Inflammatory macrophage (primary cell): ENCODE measurements at regions not wholly inside any gene's neighbourhood (a gene's known extent, or its start where the extent isn't known, plus 50 kb on each side); places are given as distances from the start of the nearest gene placed in this dataset.

ENCODE experiments used
- DNase-seq, 2 donors: peaks; one replicate each; pipeline ENCODE4 v3.0.0-alpha.2; 2020 to 2022

- DNase-seq: no peak
Observed at GRCh38 chr2:59713577-59713976, 839.9 kb downstream of the BCL11A start.

DNA sequence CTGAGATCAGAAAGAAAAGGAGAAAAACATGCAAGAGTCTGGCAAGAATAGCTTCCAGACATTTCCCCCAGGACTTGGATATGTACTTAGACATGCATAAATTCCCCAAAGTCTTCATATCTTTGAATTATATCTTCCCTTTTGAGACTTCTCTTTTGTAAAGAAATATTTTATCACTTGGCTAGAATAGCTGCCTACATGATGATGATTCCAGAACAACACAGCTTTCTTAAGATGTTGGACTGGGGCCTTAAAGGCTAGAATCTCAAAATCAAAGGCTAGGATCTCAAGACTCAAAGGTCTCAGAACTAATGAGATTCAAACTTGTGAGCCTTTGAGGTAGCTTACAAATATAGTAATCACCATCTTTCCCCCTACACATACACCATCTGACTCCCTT lies 842.3 kb downstream of the BCL11A start:
- no peak for DNase-seq

DNA sequence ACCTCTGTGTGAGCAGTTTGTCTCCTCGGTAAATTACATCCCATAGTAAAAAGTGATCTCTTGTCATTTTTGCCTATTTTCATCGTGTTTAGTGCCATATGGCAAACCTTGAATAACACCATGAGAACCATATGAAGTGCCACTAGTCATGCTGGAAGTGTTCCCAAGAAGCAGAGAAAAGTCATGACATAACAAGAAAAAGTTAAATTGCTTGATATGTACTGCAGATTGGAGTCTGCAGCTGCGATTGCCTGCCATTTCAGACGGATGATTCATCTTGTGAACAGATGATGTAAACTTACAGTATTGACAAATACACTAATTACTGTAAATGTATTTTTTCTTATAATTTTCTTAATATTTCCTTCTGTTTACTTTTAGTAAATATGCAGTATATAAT lies 846.7 kb downstream of the BCL11A start:
- no peak for DNase-seq

- DNase-seq: no peak
Observed at GRCh38 chr2:59703796-59704195, 849.7 kb downstream of the BCL11A start.

DNA sequence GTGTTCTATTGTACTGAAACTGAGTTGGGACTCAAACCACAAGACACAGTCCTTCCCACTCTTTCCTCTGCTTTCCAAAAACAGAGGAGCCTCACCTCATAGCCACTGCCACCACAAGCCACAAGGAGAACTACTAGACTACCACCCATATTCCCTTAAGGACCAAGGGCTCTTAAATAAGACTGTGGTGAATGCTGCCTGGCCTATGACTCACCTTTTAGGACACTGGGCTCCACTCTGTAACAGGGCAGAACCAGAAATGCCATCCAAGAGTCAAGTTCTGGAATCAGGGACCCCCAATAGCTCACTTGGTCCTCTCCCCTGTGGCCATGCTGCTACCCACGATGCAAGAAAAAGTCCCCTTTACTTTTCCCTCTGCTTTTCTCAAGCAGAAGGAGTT lies 851.4 kb downstream of the BCL11A start:
- DNase-seq: peak in 1 of 2 donors; percentile 6

DNA sequence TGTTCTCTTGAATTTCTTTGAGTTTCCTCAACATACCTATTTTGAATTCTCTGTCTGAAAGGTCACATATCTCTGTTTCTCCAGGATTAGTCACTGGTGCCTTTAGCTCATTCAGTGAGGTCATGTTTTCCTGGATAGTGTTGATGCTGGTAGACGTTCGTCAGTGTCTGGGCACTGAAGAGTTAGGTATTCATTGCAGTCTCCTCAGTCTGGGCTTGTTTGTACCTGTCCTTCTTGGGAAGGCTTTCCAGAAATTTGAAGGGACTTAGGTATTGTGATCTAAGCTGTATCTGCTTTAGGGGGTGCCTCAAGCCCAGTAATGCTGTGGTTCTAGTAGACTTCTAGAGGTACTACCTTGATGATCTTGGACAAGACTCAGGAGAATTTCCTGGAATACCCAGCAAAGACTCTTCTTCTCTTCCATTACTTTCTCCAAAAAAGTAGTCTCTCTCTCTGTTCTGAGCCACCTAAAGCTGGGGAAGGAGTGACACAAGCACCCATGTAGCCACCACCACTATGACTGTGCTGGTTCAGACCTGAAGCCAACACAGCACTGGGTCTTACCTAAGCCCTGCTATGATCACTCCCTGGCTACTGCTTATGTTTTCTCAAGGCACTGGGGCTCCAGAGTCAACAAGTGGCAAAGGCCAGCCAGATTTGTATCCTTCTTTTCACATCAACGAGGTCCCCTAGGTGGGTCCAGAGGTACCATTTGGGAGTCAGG lies 852.0 kb downstream of the BCL11A start:
- no peak for DNase-seq

- DNase-seq: no peak
Observed at GRCh38 chr2:59694176-59694575, 859.3 kb downstream of the BCL11A start.

- no peak for DNase-seq
Observed at GRCh38 chr2:59693231-59693959, 860.1 kb downstream of the BCL11A start.

DNA sequence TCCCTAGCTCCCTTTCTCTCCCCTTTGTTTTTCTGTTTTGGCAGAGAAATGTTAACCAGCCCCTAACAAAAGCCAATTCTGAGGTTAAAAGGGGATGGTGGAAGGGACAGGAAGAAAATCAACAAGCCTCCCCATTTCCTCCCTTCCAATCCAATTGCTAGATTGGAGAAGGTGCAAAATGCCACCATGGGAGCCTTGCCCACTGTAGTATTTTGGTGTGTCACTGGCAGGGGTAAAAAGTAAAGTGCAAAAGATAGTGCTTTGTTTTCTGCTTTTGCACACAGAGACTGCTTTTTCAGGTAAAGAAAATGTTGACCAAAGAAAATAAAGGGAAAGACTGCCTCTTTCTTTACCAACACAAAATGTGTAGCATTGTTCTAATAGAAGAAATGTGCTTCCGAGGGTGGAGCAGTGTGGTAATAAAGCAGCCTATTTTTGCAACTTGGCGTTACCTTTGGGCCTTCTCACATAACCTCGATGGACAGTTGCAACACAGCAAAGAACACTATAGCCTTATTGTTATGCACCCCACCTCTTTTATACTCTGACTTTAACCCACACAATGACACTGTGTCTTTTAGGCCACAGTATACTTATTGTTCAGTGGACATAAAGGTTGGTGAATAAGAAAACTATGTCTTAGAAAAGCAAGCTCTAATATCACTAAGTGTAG lies 861.8 kb downstream of the BCL11A start:
- DNase-seq: no peak

DNA sequence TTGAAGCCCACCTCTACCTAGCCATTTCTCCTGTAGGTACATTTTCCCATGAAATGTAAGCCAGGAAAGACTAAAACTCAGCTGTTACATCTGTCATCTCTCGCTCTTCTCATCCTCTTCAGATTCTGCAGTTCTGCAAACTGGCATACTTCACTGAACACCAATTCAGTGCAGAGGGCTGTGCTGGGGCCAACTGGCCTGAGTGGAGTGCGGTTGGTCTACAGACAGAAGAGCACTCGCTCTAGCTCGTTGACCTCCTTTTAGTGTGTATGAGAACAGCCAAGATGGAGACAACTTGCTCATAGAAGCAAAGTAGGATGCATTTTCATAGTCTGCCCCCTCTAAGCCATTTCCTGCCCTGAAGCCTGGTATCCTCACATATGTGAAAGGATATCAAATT lies 862.6 kb downstream of the BCL11A start:
- DNase-seq: no peak

DNA sequence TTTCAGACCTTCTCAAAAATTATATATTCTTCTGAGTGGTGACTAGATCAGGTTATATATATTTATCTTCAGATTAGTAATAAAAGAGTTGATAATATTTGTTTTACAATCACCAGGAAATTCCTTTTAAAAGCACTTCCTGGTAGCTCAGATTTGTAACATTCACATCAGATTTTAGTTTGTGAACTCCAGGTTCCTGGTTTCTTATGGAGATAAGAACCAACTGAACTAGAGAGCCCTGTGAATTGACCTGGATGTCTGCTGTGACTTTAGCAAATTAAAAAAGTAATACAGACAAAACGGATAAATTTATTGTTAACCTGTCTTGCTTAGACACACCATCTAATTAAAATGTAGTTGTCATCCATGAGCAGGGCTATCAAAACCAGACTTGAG lies 868.7 kb downstream of the BCL11A start:
- DNase-seq: no peak

- DNase-seq: no peak
Observed at GRCh38 chr2:59684116-59684770, 869.2 kb downstream of the BCL11A start.

DNA sequence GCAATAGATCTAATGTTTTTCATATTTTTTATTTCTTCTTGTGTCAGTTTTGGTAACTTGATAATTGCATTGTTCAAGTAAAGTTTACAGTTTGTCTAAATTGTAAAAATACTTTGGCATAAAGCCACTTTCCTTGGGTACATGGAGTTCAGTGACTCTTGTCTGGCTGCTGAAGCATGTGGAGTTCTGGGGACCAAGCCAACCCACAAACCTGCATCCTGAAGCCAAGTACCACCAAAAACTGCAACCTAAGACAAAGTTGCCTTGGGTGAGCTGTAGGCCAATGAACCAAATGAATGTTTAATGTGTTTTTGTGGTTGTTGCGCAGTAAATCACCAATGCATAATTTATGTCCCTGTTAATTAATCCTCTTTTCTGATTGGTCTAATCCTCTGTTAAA lies 872.6 kb downstream of the BCL11A start:
- DNase-seq: no peak

DNA sequence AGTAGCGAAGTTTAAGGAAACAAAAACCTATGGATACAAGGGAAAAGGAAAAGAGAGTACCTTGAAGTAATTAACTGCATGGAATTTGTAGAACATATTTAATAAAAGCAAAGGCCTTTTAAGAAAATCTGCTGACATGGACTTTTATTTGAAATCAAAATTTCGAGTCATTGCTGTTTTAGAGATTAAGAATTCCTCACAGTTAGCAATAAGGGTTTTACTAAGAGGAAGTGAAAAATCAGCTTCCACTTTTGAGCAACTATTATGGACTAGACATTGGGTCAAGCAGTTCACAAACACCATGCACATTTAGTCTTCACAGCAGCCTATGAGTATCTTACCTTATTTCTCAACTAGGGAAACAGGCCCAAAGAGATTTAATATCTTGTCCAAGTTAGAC lies 876.3 kb downstream of the BCL11A start:
- peak; percentile 36 to 54 for DNase-seq

- no peak for DNase-seq
Observed at GRCh38 chr2:59674100-59674499, 879.4 kb downstream of the BCL11A start.

DNA sequence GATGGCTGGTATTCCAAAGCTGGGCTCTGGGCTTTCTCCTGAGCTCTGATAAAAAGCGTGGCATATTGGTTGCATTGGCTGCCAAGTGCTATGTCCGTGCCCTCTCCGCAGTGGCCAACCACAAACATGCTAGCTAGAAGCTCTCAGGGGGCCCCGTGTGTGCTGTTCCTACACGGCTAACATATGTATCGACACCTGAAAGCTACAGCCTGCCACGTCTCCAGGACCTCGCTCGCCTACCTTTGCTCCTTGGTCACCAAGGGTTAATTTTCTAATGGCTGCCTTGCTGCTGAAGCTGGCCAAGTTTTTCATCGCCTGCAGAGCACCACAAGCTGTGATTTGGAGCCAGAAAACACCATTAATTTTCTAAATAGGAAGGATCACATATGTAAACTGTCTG lies 888.4 kb downstream of the BCL11A start:
- no peak for DNase-seq

DNA sequence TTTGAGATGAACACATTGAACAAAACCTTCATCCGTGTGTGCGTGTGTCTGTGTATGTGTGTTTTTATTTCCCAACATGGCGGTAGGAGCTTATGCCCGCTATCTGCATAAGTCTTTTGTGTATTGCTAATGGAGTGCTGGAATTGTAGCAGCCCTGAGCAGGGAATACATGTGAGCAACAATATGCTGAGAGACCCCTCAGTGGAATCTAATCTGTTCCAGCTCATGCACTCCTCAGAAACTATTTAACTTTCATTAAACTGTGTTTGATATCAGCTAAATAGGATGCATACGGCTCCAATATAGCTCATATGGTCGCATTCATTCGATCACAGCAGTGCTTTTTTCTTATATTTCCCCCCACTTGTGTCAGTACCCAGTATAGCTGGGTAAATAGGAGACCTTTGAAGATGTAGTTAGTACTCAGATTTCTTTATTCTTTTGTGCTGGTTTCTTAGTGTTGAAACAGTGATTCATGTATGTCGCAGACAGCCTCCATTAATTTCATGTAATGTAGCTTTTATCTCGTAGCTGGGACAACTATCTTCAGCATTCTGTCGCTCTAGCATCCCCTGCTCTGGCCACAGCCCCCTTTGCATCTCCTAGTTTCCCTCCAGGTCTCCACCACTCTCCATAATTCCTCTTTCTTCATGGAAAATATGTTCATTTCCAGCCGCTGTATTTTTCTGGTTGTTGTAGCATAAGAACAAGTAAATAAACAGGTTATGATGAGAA lies 891.2 kb downstream of the BCL11A start:
- DNase-seq: no peak

DNA sequence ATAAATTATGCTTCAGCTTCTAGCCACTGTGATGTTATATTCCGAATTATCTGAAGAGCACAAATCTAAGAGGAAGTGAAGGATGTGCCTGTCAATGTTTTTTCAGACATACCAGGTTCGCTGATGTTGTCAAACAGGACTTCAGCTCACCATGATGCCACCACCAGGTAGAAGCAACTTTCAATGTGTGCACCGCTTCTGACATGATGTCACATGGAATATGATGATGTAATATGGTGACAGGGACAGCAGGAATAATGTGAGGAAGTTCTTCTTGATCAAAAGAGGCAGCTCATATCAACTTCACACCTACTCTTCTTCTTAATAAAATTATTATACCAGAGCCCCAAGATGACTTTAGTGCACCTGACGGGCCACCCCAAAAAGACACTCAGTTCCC lies 893.2 kb downstream of the BCL11A start:
- no peak for DNase-seq

DNA sequence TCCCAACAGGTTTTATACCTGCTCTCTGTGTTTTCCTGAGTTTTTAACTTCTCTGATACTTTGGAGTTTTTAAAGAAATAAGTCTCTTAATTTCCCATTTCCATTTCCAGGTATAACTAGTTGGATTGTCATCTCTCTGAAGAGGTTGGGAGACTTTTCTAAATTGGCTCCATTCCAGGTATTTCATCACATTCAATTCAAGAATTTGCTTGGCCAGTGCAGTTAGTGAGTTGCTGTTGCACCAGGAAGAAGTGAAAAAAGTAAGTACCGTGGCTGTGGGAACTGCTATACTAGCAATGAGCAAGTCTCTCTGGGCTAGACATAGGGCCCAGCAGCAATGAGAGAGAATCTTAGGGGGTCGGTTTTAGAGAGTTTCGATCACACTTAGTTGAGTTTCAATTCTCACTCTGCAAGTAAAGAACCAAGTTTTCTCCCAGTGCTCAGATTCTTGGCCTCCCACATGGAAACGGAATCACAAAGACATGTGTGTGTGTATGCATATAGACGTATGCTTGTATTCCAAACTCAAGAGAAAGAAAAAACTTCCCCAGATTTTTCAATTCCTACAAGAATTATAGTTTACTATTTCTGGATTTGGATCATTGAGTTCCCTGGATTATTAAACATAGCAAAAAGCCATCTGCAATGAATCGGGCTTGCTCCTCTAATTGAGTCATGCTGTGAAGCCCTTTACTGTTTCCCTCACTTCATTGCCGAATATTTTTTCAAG lies 894.4 kb downstream of the BCL11A start:
- DNase-seq: no peak

- no peak for DNase-seq
Observed at GRCh38 chr2:59655809-59656208, 897.6 kb downstream of the BCL11A start.

DNA sequence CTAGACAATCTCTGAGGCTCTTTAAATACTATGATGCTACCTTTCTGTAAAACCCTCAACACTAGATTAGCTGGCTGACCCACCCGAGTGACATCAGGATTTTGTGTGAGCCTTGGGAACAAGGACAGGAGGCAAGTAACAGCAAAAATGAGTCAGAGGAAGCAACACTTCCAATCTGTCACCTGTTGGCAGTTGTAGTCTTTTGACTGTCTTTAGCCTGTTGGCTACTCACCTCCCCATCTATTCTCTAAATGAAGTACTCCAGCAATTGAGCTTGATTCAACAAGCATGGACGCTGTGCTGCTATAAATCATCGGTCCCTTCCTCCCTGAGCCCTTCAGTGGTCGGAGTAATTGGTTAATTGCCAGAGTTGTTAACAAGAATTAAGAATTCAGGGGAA lies 898.7 kb downstream of the BCL11A start:
- DNase-seq: no peak

DNA sequence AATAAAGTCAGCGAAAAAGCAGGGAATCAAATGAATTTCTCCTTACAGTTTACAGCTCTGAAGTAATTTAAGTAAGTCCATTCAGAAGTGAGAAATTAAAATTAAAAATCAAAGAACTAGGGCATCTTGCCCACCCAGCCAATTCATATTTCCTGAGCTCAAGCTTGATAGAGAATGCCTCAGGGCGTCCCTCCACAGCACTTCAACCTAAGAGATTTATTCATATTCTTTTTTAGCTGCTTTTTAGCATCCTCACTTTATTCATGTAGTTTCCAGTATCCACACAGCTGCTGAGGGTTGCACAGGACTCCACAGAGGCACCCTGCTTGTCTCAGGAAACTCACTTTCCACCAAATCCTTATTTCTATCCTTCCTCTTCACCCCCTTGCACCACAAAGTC lies 900.3 kb downstream of the BCL11A start:
- no peak for DNase-seq
